Mucosa of rectum (tissue), 2 donors: ENCODE measurements at regions not wholly inside any gene's neighbourhood (a gene's known extent, or its start where the extent isn't known, plus 50 kb on each side); places are given as distances from the start of the nearest gene placed in this dataset.

ENCODE experiments used
- H3K27ac ChIP-seq, 2 donors: one replicate each; pipeline ENCODE4 v1.7.0; 2013; ENCODE audit warnings: inconsistent platforms in 2 of 2, low read depth in 2 of 2, low read length in 2 of 2
- H3K27me3 ChIP-seq, 2 donors: one replicate each; pipeline ENCODE4 v1.7.0; 2013; ENCODE audit warnings: low read length in 2 of 2; ENCODE audit not compliant: control insufficient read depth in 2 of 2, insufficient read depth in 2 of 2
- H3K36me3 ChIP-seq, 2 donors: one replicate each; pipeline ENCODE4 v1.7.0; 2013; ENCODE audit warnings: low read length in 2 of 2; ENCODE audit not compliant: control insufficient read depth in 2 of 2, insufficient read depth in 2 of 2
- H3K4me1 ChIP-seq, 2 donors: one replicate each; pipeline ENCODE4 v1.7.0; 2013; ENCODE audit warnings: low read length in 2 of 2, mild to moderate bottlenecking in 1 of 2; ENCODE audit not compliant: control insufficient read depth in 2 of 2, insufficient read depth in 2 of 2
- H3K4me3 ChIP-seq, 2 donors: one replicate each; pipeline ENCODE4 v1.7.0; 2013; ENCODE audit warnings: low read length in 2 of 2
- H3K9ac ChIP-seq, 2 donors: one replicate each; pipeline ENCODE4 v1.7.0; 2013; ENCODE audit warnings: low read length in 2 of 2, low read depth in 1 of 2, mild to moderate bottlenecking in 1 of 2
- H3K9me3 ChIP-seq, 2 donors: one replicate each; pipeline ENCODE4 v1.7.0; 2013; ENCODE audit warnings: low read length in 2 of 2; ENCODE audit not compliant: control insufficient read depth in 2 of 2
- donor health status: healthy.
- donor health status: Normal muscosa, but diverticular disease.

DNA sequence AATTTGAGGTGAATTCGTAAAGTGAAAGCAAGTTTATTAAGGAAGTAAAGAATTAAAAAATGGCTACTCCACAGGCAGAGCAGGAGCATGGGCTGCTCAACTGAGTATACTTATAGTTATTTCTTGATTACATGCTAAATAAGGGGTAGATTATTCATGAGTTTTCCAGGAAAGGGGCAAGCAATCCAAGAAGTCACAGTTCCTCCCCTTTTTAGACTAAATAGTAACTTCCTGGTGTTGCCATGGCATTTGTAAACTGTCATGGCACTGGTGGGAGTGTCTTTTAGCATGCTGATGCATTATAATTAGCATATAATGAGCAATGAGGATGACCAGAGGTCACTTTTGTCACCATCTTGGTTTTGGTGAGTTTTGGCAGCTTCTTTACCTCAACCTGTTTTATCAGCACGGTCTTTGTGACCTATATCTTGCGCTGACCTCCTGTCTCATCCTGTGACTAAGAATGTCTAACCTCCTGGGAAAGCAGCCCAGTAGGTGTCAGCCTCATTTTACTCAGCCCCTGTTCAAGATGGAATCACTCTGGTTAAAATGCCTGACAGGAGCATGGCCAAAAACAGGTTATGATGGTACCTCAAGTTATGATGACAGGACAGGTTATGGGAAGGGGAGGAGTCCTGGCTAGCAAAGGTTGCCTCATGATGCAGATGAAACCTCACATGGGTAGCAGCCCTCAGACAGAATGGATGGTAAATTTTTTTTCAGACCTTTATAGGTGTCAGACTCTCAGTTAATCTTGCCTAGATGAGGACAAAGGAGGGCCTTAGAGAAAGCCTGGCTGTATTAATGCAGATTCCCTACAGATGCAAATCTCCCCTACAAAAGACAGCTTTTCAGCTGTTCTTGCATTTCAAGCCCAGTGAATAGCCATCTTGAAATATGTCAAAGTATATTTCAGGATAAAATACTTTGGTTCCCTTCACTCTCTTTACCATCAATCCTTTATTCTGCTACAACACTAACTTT, 49.7 kb downstream of the SIPA1L2 start:
- Histone ChIP-seq H3K27me3 (no peaks in the 10 kb centered on the region), H3K4me1 (no peaks in the 10 kb centered on the region)

DNA sequence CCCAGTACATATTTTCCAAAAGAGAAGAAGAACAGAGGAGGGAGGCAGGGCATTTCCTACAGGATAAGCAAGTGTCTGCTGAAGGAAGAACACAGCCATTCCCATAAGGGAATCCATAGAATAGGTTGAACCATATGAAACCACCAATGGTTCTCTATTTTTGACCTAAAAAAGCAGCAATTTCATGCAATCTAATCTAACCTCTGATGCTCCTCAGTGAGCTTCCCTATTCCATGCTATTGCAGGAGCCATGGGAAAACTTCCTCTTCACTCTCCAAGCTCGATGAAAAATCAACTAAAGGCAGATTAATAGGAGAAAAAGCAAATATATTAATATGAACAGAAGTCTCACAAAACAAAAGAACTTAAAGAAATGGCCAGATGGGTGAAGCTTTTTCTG, 50.5 kb downstream of the SIPA1L2 start:
- H3K4me1 ChIP-seq: no peaks in the 10 kb centered on the region
- H3K36me3 ChIP-seq: no peaks in the 10 kb centered on the region
- no peaks in the 10 kb centered on the region for H3K27me3 ChIP-seq
- no peak overlapping the region for H3K4me3 ChIP-seq
- no peak overlapping the region for H3K9ac ChIP-seq
- no peaks in the 10 kb centered on the region for H3K9me3 ChIP-seq
- H3K27ac ChIP-seq: no peak overlapping the region

More for the DNA sequence above, 49.7 kb downstream of the SIPA1L2 start:
- Histone ChIP-seq H3K4me3 (no peak overlapping the region), H3K36me3 (no peaks in the 10 kb centered on the region), H3K9ac (no peak overlapping the region), H3K9me3 (no peaks in the 10 kb centered on the region), H3K27ac (no peak overlapping the region)

DNA sequence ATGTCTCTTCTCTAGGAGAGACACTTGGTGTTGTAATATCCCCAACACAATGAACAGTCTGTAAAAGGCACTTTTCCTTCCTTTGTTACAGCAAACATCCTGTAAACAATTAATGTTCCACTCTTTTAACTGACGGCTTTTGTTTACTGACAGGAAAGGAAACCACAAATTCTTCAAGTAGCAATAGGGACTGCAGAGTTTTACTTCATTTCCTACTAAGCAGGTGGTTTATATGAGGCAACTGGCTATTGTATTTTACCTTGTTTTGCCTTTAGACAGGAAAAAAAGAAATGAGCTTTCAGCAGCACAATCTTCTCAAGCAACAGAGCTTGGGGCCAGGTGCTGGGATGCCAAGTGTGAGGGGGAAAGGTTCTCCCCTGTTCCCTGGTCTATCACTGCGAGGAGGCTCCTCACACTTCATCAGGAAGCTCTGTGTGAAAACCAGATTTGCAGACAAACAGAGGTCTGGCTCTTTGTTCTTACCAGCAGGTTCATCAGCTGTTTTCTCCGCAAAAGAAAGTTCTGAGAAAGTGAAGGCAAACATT, 51.2 kb downstream of the SIPA1L2 start:
- H3K4me3 ChIP-seq: no peak overlapping the region
- no peak overlapping the region for H3K9ac ChIP-seq
- H3K4me1 ChIP-seq: no peaks in the 10 kb centered on the region
- H3K9me3 ChIP-seq: no peaks in the 10 kb centered on the region
- no peaks in the 10 kb centered on the region for H3K27me3 ChIP-seq
- peaks cover 0 to under 1% of the 10 kb centered on the region in 2 donors for H3K36me3 ChIP-seq
- H3K27ac ChIP-seq: no peak overlapping the region

DNA sequence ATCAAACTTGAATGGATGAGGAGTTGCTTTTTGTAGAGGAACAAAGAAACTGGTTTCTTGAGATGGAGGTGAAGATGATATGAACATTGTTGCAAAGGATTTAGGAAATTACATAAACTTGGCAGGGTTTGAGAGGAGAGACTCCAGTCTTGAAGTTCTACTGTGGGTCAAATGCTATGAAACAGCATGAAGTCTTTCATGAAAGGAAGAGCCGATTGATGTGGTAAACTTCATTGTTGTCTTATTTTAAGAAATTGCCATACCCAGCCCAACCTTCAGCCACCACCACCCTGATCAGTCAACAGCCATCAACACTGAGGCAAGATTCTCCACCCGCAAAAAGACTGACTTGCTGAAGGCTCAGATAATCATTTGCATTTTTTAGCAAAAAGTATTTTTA, 52.2 kb downstream of the SIPA1L2 start:
- H3K36me3 ChIP-seq: peaks cover 0 to 4% of the 10 kb centered on the region in 2 donors
- no peak overlapping the region for H3K4me3 ChIP-seq
- no peak overlapping the region for H3K9ac ChIP-seq
- H3K27me3 ChIP-seq: no peaks in the 10 kb centered on the region
- no peak overlapping the region for H3K27ac ChIP-seq
- H3K9me3 ChIP-seq: no peaks in the 10 kb centered on the region
- H3K4me1 ChIP-seq: no peaks in the 10 kb centered on the region

DNA sequence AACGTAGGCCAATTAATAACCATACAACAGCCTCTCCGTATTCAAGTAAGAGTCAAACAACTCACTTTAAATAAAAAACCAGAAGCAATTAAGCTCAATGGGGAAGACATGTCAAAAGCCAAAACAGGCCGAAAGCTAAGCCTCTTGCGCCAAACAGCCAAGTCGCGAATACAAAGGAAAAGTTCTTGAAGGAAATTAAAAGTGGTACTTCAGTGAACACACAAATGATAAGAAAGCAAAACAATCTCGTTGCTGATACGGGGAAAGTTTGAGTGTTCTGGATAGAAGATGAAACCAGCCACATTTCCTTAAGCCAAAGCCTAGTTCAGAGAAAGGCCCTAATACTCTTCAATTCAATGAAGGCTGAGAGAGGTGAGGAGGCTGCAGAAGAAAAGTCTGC, 53.4 kb downstream of the SIPA1L2 start:
- Histone ChIP-seq H3K4me1 (no peaks in the 10 kb centered on the region), H3K27me3 (no peaks in the 10 kb centered on the region), H3K9me3 (no peaks in the 10 kb centered on the region), H3K36me3 (peaks cover 0 to 4% of the 10 kb centered on the region in 2 donors), H3K27ac (no peak overlapping the region), H3K9ac (no peak overlapping the region), H3K4me3 (no peak overlapping the region)

DNA sequence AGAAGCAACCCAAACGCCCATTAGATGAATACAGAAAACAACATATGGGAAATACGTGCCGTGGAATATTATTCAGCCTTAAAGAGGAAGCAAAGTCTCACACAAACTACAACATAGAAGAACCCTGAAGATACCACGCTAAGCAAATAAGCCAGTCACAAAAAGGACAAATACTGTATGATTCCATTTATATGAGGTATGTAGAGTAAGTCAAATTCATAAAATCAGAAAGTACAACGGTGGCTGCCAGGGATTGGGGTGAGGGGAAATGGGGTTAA, 54.2 kb downstream of the SIPA1L2 start:
- no peaks in the 10 kb centered on the region for H3K4me1 ChIP-seq
- no peaks in the 10 kb centered on the region for H3K27me3 ChIP-seq
- no peak overlapping the region for H3K27ac ChIP-seq

DNA sequence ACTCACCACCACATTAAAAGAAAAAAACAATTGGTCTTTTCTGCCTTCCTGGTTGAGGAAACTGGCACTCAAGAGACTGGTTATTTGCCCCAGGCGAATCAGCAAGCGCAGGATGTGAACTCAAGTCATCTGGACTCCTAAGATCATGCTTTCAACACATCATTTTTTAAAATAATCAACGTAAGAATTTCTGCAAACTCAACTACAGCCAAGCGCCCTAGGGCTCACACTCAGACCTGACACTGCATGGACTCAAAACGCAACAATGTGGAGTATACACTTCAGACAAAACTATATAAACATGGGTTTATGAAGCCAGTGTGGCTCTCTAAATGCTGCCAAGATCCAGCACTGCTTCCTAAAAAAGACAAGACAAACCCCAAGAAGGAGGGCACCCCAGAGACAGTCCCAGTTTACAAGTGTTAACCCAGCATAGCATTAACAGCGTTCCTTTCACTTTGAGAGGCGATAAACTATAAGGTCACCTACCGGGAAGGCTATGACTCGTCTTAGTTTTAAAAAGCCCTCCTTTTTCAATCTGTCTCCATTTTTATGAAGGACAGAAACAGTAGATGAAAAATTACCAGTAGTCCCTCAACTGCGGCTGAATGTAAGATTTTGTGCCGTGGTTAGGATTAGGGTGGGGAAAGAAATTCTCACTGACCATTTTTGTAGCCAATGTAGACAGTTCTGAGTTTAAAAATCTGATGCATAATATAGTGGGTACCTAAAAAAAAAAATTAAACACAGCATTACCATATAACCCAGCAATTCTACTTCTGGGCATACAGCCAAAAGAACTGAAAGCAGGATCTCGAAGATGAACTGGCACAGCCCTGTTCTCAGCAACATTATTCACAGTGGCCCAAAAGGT, 54.8 kb downstream of the SIPA1L2 start:
- Histone ChIP-seq H3K9ac (no peak overlapping the region), H3K4me3 (no peak overlapping the region), H3K9me3 (no peaks in the 10 kb centered on the region), H3K4me1 (no peaks in the 10 kb centered on the region), H3K36me3 (peaks cover 0 to 4% of the 10 kb centered on the region in 2 donors), H3K27ac (no peak overlapping the region), H3K27me3 (no peaks in the 10 kb centered on the region)

More for the DNA sequence above, 54.2 kb downstream of the SIPA1L2 start:
- Histone ChIP-seq H3K9ac (no peak overlapping the region), H3K9me3 (no peaks in the 10 kb centered on the region), H3K36me3 (peaks cover 0 to 4% of the 10 kb centered on the region in 2 donors), H3K4me3 (no peak overlapping the region)

DNA sequence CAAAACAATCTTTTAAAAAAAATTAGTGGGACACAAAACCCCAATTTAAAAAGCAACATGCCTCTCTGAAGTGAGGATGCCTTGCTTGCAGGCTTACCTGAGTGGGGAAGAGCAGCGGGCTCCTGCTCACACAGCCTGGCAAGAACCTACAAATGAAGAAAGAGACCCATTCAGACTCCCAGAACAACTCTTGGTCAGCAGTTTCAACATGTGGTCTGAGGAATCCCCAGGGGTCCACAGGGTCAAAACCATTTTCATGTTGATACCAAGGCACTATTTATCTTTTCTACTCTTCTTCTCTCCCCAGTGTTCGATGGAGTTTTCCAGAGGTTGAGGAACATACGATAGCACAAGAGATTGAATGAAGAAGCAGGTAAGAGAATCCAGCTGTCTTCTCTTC, 55.9 kb downstream of the SIPA1L2 start:
- no peaks in the 10 kb centered on the region for H3K4me1 ChIP-seq

DNA sequence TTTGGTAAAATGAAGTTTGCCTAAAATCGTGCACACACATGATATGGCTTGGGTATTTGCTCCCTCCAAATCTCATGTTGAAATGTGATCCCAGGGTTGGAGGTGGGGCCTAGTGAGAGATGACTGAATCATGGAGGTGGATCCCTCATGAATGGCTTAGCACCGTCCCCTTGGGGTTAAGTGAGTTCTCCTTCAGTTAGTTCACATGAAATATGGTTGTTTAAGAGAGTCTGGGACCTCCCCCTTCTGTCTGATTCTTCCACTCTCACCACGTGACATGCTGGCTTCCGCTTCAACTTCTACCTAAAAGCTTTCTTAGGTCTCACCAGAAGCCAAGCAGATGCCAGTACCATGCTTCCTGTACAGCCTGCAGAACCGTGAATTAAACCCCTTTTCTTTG, 58.4 kb downstream of the SIPA1L2 start:
- H3K9me3 ChIP-seq: no peaks in the 10 kb centered on the region
- H3K27ac ChIP-seq: no peak overlapping the region
- peaks cover 0 to 4% of the 10 kb centered on the region in 2 donors for H3K36me3 ChIP-seq
- H3K4me1 ChIP-seq: peaks cover 0 to 2% of the 10 kb centered on the region in 2 donors
- no peaks in the 10 kb centered on the region for H3K27me3 ChIP-seq
- no peak overlapping the region for H3K9ac ChIP-seq
- no peak overlapping the region for H3K4me3 ChIP-seq

More for the DNA sequence above, 55.9 kb downstream of the SIPA1L2 start:
- no peak overlapping the region for H3K4me3 ChIP-seq
- no peak overlapping the region for H3K27ac ChIP-seq
- no peak overlapping the region for H3K9ac ChIP-seq
- H3K27me3 ChIP-seq: no peaks in the 10 kb centered on the region
- peaks cover 0 to 4% of the 10 kb centered on the region in 2 donors for H3K36me3 ChIP-seq
- H3K9me3 ChIP-seq: no peaks in the 10 kb centered on the region

DNA sequence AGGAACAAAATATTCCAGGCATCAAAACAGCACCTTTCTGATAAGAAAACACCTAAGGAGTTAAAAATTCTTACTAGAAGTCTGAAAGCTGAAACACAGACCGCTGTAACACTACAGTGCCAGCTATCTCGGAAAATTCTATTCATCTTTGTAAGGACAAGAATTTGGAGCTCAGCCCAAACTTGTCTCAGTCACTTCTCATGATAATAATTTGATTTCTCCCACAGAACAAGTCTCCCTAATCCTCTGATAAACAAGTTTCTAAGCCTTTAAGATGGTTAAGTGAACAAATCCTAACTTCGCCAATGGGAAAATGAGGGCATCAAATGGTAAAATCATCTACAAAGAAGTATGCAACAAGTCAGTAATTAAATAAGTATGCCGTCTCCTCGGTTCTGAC, 59.9 kb downstream of the SIPA1L2 start:
- no peak overlapping the region for H3K9ac ChIP-seq
- peaks cover 0 to 2% of the 10 kb centered on the region in 2 donors for H3K4me1 ChIP-seq
- no peak overlapping the region for H3K27ac ChIP-seq
- no peak overlapping the region for H3K4me3 ChIP-seq
- peaks cover 0 to 4% of the 10 kb centered on the region in 2 donors for H3K36me3 ChIP-seq
- H3K27me3 ChIP-seq: no peaks in the 10 kb centered on the region
- no peaks in the 10 kb centered on the region for H3K9me3 ChIP-seq
